Choroid plexus epithelial cell (primary cell): ENCODE measurements at regions not wholly inside any gene's neighbourhood (a gene's known extent, or its start where the extent isn't known, plus 50 kb on each side); places are given as distances from the start of the nearest gene placed in this dataset.

Experiments
- DNase-seq: peaks from one replicate; pipeline ENCODE4 v3.0.0-alpha.2; 2010; ENCODE audit warnings: low read depth
- H3K4me3 ChIP-seq: 2 replicates; pipeline ENCODE4 v1.5.1; 2011; ENCODE audit warnings: low read depth, mild to moderate bottlenecking, control low read depth, low read length, moderate library complexity
- CTCF ChIP-seq: conservative IDR thresholded peaks from 2 replicates; pipeline ENCODE4 v1.5.1; 2011; ENCODE audit warnings: low read depth, mild to moderate bottlenecking, control low read depth, inconsistent platforms, low read length, moderate library complexity

- no peak overlapping the region for H3K4me3 ChIP-seq
- no peak for DNase-seq
- no peak for TF ChIP-seq CTCF
Observed at GRCh38 chr4:148704291-148704690, 262.1 kb upstream of the NR3C2 start.

GRCh38 chr4:148694702-148695101 is 252.5 kb upstream of the NR3C2 start:
- no peak for DNase-seq
- TF ChIP-seq CTCF = no peak
- no peak overlapping the region for H3K4me3 ChIP-seq

- no peak for TF ChIP-seq CTCF
- DNase-seq = no peak
- H3K4me3 ChIP-seq = no peak overlapping the region
Observed at GRCh38 chr4:148693913-148694649, 251.9 kb upstream of the NR3C2 start.

- TF ChIP-seq CTCF = no peak
- no peak for DNase-seq
- no peak overlapping the region for H3K4me3 ChIP-seq
Observed at GRCh38 chr4:148692242-148692641, 250.0 kb upstream of the NR3C2 start.

- DNase-seq = no peak
- no peak for TF ChIP-seq CTCF
- H3K4me3 ChIP-seq = no peak overlapping the region
Observed at GRCh38 chr4:148686449-148686848, 244.2 kb upstream of the NR3C2 start.

- no peak for DNase-seq
- H3K4me3 ChIP-seq = no peak overlapping the region
- no peak for TF ChIP-seq CTCF
Observed at GRCh38 chr4:148684638-148685037, 242.4 kb upstream of the NR3C2 start.

- no peak overlapping the region for H3K4me3 ChIP-seq
- DNase-seq = no peak
- TF ChIP-seq CTCF = no peak
Observed at GRCh38 chr4:148680884-148681283, 238.7 kb upstream of the NR3C2 start.
